Adrenal gland (tissue), 9 donors: ENCODE measurements at regions not wholly inside any gene's neighbourhood (a gene's known extent, or its start where the extent isn't known, plus 50 kb on each side); places are given as distances from the start of the nearest gene placed in this dataset.

Experiments
- DNase-seq, 7 donors: peaks; one replicate each; pipeline ENCODE4 v3.0.0-alpha.2; 2019 to 2020
- H3K27ac ChIP-seq, 5 donors: fragments of 200-600 bp; sonication (generic) in 4 of 5; 1 replicate in 3 of 5; 2 replicates in 2 of 5; pipeline versions ENCODE4 v1.5.1 to v1.8.0; 2016 to 2020; ENCODE audit warnings: mild to moderate bottlenecking in 1 of 5
- H3K27me3 ChIP-seq: fragments of 200-600 bp; 2 replicates; pipeline ENCODE4 v1.8.0; 2021
- H3K36me3 ChIP-seq, 2 donors: fragments of 200-600 bp; replicated peaks in 1 of 2; 1 replicate in 1 of 2; 2 replicates in 1 of 2; pipeline versions ENCODE4 v1.5.1 to v1.8.0; 2018 to 2022
- H3K4me1 ChIP-seq, 2 donors: fragments of 200-600 bp; replicated peaks in 1 of 2; 1 replicate in 1 of 2; 2 replicates in 1 of 2; pipeline versions ENCODE4 v1.5.1 to v1.8.0; 2018 to 2021
- H3K4me3 ChIP-seq, 4 donors: fragments of 200-600 bp; sonication (generic) in 3 of 4; one replicate each; pipeline ENCODE4 v1.5.1; 2016 to 2018
- H3K9me3 ChIP-seq, 3 donors: fragments of 200-600 bp; sonication (generic) in 1 of 3; replicated peaks in 1 of 3; 1 replicate in 2 of 3; 2 replicates in 1 of 3; pipeline versions ENCODE4 v1.5.1 to v1.8.0; 2016 to 2021
- POLR2A ChIP-seq, 2 donors: fragments of 450-650 bp; IDR thresholded peaks; one replicate each; pipeline ENCODE4 v1.6.1; 2017; ENCODE audit warnings: antibody characterized with exemption in 2 of 2, mild to moderate bottlenecking in 2 of 2, moderate library complexity in 1 of 2
- WGBS, 4 donors: extraction: QIAGEN DNeasy Blood & Tissue Kit in 2 of 4; methylation state at CpG; one replicate each; pipeline versions ENCODE4 v1.1.5 to v1.1.7; 2013 to 2017; 5-methylcytosine and 5-hydroxymethylcytosine counted together
- intact Hi-C, 2 donors: fragments of 100-400 bp; cut with DNase I; formaldehyde crosslinking; loops; one replicate each; pipeline versions ENCODE4 v1.14.1 to v1.15.0; 2022 to 2023
- TF ChIP-seq, protein P1 (sequence below), 6 experiments: fragments of 450-650 bp in 4 of 6; fragments of 200-600 bp in 2 of 6; sonication (generic) in 1 of 6; IDR thresholded peaks; 1 replicate in 5 of 6; 2 replicates in 1 of 6; pipeline versions ENCODE4 v1.5.1 to v1.8.0; 2016 to 2021; ENCODE audit warnings: antibody characterized with exemption in 6 of 6, mild to moderate bottlenecking in 2 of 6, moderate library complexity in 1 of 6
- donor health status: healthy with polysubstance abuse.
- donor health status: Bipolar disorder and iron deficiency.
- donor health status: DM: yes; HTN: yes; CAD: no.
- donor health status: DM: no; HTN: no; CAD: no.
- donor health status: DM: no; HTN: no; CAD: no.

DNA sequence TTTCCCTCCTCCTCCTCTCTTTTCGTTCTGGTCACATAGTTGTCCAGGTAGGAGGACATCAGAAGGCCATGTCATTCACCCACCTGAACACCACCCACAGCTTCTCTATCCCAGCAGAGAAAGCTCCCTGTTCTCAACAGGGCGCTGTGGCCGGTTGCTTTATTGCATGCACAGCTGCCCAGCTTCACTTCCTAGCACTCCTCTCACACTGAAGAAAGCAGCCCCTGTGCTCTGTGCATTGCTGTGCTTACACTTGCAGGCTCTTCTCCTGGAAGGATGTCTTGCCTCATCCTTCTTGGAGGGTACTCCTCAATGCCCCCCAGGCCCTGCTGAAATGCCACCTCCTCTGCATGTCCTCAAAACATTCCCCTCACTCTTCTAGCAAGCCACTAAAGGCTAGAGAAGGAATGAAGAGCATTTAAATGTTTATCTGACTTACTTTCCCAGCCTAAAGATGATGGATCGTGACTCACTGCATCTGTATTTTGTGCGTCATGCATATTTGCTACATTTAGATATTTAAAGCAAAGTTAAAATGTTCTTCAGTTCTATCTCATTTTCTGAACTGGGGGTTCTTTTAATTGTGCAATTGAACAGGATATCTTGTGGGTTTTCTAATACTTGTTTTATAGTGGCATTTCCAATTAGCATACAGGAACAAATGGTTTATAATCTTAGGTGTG lies 186.4 kb upstream of the PUDP start:
- WGBS, 4 donors, result 88 to 98% (median 92%) methylated on average over 3 to 5 of the region's 5 CpGs

DNA sequence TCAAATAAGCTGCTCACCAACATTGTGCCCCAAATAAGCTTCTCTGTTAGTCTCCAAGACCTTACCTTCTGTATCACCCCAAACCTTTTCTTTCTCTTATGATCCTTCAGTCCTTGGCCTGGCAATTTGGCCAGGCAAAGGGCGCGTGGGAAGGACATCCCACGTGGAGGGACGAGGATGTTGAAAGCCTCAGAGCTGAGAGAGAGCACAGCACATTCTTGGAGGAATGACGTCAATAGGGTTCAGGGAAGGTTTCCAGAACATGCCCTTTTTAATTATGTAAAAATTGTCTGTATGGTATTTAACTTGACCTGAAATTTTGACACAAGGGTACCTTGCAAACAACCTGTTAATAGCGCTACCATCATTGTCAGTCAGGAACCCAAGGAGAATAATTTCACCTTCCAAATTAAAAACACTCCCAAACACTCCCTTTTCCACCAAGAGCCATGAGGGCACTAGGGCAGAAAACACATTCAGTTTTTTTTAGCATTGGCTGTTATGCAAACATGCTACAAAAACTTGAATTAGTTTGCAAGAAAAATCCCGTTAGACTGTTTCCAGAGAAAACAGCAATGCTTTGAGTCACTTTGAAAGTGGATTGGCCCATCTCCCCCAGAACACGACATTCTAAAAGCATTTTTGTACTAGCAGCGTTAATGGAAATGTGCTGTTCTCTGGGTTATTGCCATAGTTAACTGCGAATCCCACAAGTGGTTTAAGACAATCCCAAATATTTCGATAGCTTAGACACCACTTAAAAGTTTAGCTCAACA lies 183.2 kb upstream of the PUDP start:
- H3K27me3 ChIP-seq, result no peaks in the 10 kb centered on the region
- intact Hi-C loops, result no loop called here
- DNase-seq, result peak in 6 of 7 donors; percentile 7 to 52 (median 20)
- no peak overlapping the region for H3K4me3 ChIP-seq
- no peaks in the 10 kb centered on the region for H3K36me3 ChIP-seq
- H3K4me1 ChIP-seq, result peaks cover 0 to 6% of the 10 kb centered on the region in 2 donors
- peak overlapping the region in 1 of 5 donors; percentile 59 for H3K27ac ChIP-seq
- WGBS, 4 donors, result 72 to 87% (median 76%) methylated on average over 11 of the region's 11 CpGs
- no peaks in the 10 kb centered on the region for H3K9me3 ChIP-seq
- TF ChIP-seq, protein P1, sequence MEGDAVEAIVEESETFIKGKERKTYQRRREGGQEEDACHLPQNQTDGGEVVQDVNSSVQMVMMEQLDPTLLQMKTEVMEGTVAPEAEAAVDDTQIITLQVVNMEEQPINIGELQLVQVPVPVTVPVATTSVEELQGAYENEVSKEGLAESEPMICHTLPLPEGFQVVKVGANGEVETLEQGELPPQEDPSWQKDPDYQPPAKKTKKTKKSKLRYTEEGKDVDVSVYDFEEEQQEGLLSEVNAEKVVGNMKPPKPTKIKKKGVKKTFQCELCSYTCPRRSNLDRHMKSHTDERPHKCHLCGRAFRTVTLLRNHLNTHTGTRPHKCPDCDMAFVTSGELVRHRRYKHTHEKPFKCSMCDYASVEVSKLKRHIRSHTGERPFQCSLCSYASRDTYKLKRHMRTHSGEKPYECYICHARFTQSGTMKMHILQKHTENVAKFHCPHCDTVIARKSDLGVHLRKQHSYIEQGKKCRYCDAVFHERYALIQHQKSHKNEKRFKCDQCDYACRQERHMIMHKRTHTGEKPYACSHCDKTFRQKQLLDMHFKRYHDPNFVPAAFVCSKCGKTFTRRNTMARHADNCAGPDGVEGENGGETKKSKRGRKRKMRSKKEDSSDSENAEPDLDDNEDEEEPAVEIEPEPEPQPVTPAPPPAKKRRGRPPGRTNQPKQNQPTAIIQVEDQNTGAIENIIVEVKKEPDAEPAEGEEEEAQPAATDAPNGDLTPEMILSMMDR (IDR thresholded peaks at IDR 0.05), result no peak
- TF ChIP-seq POLR2A (IDR thresholded peaks at IDR 0.05), result no peak

More for the DNA sequence above, 186.4 kb upstream of the PUDP start:
- no peaks in the 10 kb centered on the region for H3K27me3 ChIP-seq
- TF ChIP-seq, protein P1 (IDR thresholded peaks at IDR 0.05), result no peak
- TF ChIP-seq POLR2A (IDR thresholded peaks at IDR 0.05), result no peak
- intact Hi-C loops, result no loop called here
- peaks cover 0 to 6% of the 10 kb centered on the region in 2 donors for H3K4me1 ChIP-seq
- H3K9me3 ChIP-seq, result no peaks in the 10 kb centered on the region
- H3K27ac ChIP-seq, result no peak overlapping the region
- DNase-seq, result no peak
- H3K36me3 ChIP-seq, result no peaks in the 10 kb centered on the region
- no peak overlapping the region for H3K4me3 ChIP-seq

DNA sequence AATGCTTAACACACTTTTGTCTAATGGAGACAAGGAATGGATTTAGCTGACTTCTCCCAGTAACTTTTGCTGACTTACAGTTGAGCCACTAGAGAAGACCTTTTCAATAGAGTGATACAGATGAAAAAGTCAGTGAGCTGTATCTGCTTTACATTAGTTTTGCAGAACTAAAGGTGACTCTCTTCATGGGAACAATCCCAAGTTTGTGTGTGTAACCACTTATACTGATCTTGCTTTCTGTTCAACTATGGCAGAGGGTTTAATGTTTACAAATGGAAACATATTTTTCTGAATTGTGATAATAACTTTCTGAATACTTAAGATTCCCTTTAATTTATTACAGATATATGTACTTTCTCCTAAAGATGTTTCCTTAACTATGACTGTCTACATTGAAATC lies 182.6 kb upstream of the PUDP start:
- H3K4me1 ChIP-seq, result peaks cover 0 to 6% of the 10 kb centered on the region in 2 donors
- TF ChIP-seq POLR2A (IDR thresholded peaks at IDR 0.05), result no peak
- TF ChIP-seq, protein P1 (IDR thresholded peaks at IDR 0.05), result no peak
- no peaks in the 10 kb centered on the region for H3K27me3 ChIP-seq
- no peak for DNase-seq
- H3K9me3 ChIP-seq, result no peaks in the 10 kb centered on the region
- H3K36me3 ChIP-seq, result no peaks in the 10 kb centered on the region
- H3K4me3 ChIP-seq, result no peak overlapping the region
- intact Hi-C loops, result no loop called here
- H3K27ac ChIP-seq, result peak overlapping the region in 1 of 5 donors; percentile 34

- H3K36me3 ChIP-seq, result no peaks in the 10 kb centered on the region
- H3K4me3 ChIP-seq, result no peak overlapping the region
- no peak overlapping the region for H3K27ac ChIP-seq
- H3K9me3 ChIP-seq, result no peaks in the 10 kb centered on the region
- H3K27me3 ChIP-seq, result no peaks in the 10 kb centered on the region
- no peak for DNase-seq
- TF ChIP-seq, protein P1 (IDR thresholded peaks at IDR 0.05), result no peak
- TF ChIP-seq POLR2A (IDR thresholded peaks at IDR 0.05), result no peak
- 84 to 90% (median 88%) methylated on average over 2 of the region's 2 CpGs for WGBS, 4 donors
- intact Hi-C loops, result no loop called here
- no peaks in the 10 kb centered on the region for H3K4me1 ChIP-seq
Measured at GRCh38 chrX:7318661-7319060, 170.7 kb upstream of the PUDP start.
